Right lobe of liver (tissue), 4 donors: ENCODE measurements at regions not wholly inside any gene's neighbourhood (a gene's known extent, or its start where the extent isn't known, plus 50 kb on each side); places are given as distances from the start of the nearest gene placed in this dataset.

Experiments used
- POLR2A ChIP-seq: fragments of 450-650 bp; IDR thresholded peaks from one replicate; pipeline ENCODE4 v1.6.1; 2017; ENCODE audit warnings: antibody characterized with exemption, mild to moderate bottlenecking
- TF ChIP-seq, protein P1 (sequence below), 4 donors: fragments of 200-600 bp in 3 of 4; fragments of 450-650 bp in 1 of 4; IDR thresholded peaks; one replicate each; pipeline versions ENCODE4 v1.5.1 to v1.8.0; 2016 to 2022; ENCODE audit warnings: antibody characterized with exemption in 4 of 4, mild to moderate bottlenecking in 2 of 4
- donor health status: DM: no; HTN: no; CAD: no.
- donor health status: DM: no; HTN: no; CAD: no.
- donor health status: DM: no; HTN: yes; CAD: no.

DNA sequence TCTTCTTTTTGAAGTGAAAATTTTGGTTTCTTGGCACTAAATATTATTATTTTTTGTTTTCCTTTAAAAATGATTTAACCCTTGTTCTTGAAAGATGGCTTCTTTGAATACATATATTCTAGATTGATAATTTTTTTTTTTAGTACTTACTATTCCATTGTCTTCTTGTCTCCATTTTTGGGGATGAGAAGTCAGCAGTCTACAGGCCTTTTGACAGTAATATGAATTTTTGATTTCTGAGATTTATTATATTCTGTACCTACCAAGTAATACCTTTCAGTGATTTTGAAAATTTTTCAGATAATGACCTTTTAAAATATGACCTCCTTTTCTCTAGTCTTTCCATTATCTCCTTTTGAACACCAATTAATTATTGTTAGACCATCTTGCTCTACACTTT lies 294.1 kb upstream of the LARGE1 start:
- TF ChIP-seq, protein P1, sequence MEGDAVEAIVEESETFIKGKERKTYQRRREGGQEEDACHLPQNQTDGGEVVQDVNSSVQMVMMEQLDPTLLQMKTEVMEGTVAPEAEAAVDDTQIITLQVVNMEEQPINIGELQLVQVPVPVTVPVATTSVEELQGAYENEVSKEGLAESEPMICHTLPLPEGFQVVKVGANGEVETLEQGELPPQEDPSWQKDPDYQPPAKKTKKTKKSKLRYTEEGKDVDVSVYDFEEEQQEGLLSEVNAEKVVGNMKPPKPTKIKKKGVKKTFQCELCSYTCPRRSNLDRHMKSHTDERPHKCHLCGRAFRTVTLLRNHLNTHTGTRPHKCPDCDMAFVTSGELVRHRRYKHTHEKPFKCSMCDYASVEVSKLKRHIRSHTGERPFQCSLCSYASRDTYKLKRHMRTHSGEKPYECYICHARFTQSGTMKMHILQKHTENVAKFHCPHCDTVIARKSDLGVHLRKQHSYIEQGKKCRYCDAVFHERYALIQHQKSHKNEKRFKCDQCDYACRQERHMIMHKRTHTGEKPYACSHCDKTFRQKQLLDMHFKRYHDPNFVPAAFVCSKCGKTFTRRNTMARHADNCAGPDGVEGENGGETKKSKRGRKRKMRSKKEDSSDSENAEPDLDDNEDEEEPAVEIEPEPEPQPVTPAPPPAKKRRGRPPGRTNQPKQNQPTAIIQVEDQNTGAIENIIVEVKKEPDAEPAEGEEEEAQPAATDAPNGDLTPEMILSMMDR (IDR thresholded peaks at IDR 0.05): no peak
- TF ChIP-seq POLR2A: no peak
